Psoas muscle (tissue), 7 donors: ENCODE measurements at regions not wholly inside any gene's neighbourhood (a gene's known extent, or its start where the extent isn't known, plus 50 kb on each side); places are given as distances from the start of the nearest gene placed in this dataset.
"Not testable (repeated sequence)": the region's sequence is repeated elsewhere in the genome, so short reads cannot be mapped to it uniquely, and the experiment has no call there.

Experiments
- ATAC-seq, 4 donors: fragments of 200-7000 bp; cut with Tn5 transposase; one replicate each; pipeline ENCODE4 v1.9.1; 2020; ENCODE audit warnings: moderate library complexity in 3 of 4, mild to moderate bottlenecking in 2 of 4
- DNase-seq, 2 donors: peaks; one replicate each; pipeline ENCODE4 v3.0.0-alpha.2; 2020
- H3K27ac ChIP-seq: fragments of 200-600 bp; one replicate; pipeline ENCODE4 v1.8.0; 2022
- H3K27me3 ChIP-seq, 3 donors: fragments of 200-600 bp in 1 of 3; one replicate each; pipeline versions ENCODE4 v1.6.1 to v1.8.0; 2013 to 2022; ENCODE audit warnings: low read length in 2 of 3, mild to moderate bottlenecking in 2 of 3, moderate library complexity in 1 of 3; ENCODE audit not compliant: insufficient read depth in 3 of 3
- H3K36me3 ChIP-seq, 2 donors: fragments of 200-600 bp in 1 of 2; one replicate each; pipeline versions ENCODE4 v1.6.1 to v1.8.0; 2013 to 2022; ENCODE audit warnings: low read depth in 1 of 2, mild to moderate bottlenecking in 1 of 2, moderate library complexity in 1 of 2; ENCODE audit not compliant: insufficient read depth in 1 of 2
- H3K4me1 ChIP-seq: fragments of 200-600 bp; one replicate; pipeline ENCODE4 v1.8.0; 2022
- H3K4me3 ChIP-seq: fragments of 200-600 bp; one replicate; pipeline ENCODE4 v1.8.0; 2022; ENCODE audit warnings: mild to moderate bottlenecking
- H3K9me3 ChIP-seq: fragments of 200-600 bp; one replicate; pipeline ENCODE4 v1.8.0; 2022
- WGBS, 3 donors: extraction: QIAGEN DNeasy Blood & Tissue Kit; methylation state at CpG; one replicate each; pipeline versions ENCODE4 v1.1.6 to v1.1.7; 2013; 5-methylcytosine and 5-hydroxymethylcytosine counted together
- intact Hi-C, 2 donors: fragments of 100-400 bp; cut with DNase I; formaldehyde crosslinking; loops; one replicate each; pipeline versions ENCODE4 v1.11.0 to v1.14.2; 2022
- TF ChIP-seq, protein P1 (sequence below): fragments of 200-600 bp; IDR thresholded peaks from one replicate; pipeline ENCODE4 v1.8.0; 2022; ENCODE audit warnings: antibody characterized with exemption
- donor health status: healthy with polysubstance abuse.
- donor health status: DM: no; HTN: no; CAD: no; lungs with moderate emphysema.
- donor health status: Bipolar disorder and iron deficiency.
- donor health status: healthy.
- donor health status: DM: yes; HTN: yes; CAD: no.
- donor health status: DM: no; HTN: no; CAD: no.
- donor health status: DM: yes; HTN: yes; CAD: no.

DNA sequence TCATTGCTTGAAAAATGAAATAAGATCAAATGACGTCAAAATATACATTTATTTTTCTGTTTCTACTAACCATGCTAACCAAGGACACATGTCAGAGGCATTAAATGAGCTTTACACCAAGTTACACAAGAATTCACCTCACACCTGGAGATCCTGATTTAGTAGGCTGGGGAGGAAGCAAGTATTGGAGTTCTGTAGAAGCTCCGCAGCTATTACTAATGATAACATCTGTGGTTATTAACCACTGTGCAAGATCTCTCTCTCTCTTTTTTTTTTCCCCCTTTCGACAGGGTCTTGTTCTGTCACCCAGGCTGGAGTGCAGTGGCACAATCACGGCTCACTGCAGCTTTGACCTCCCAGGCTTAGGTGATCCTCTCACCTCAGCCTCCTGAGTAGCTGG is 104.0 kb downstream of the ZNF22 start:
- DNase-seq (no peak), ATAC-seq (no peak)
- 65 to 69% (median 65%) methylated on average over 4 of the region's 4 CpGs for WGBS, 3 donors
- intact Hi-C loops, result no loop called here
- no peak overlapping the region for H3K27ac ChIP-seq
- H3K4me1 ChIP-seq, result no peaks in the 10 kb centered on the region
- TF ChIP-seq, protein P1, sequence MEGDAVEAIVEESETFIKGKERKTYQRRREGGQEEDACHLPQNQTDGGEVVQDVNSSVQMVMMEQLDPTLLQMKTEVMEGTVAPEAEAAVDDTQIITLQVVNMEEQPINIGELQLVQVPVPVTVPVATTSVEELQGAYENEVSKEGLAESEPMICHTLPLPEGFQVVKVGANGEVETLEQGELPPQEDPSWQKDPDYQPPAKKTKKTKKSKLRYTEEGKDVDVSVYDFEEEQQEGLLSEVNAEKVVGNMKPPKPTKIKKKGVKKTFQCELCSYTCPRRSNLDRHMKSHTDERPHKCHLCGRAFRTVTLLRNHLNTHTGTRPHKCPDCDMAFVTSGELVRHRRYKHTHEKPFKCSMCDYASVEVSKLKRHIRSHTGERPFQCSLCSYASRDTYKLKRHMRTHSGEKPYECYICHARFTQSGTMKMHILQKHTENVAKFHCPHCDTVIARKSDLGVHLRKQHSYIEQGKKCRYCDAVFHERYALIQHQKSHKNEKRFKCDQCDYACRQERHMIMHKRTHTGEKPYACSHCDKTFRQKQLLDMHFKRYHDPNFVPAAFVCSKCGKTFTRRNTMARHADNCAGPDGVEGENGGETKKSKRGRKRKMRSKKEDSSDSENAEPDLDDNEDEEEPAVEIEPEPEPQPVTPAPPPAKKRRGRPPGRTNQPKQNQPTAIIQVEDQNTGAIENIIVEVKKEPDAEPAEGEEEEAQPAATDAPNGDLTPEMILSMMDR, result no peak
- H3K4me3 ChIP-seq, result no peak overlapping the region
- H3K9me3 ChIP-seq, result no peaks in the 10 kb centered on the region
- no peaks in the 10 kb centered on the region for H3K36me3 ChIP-seq
- peaks cover 0 to 14% (median 2%) of the 10 kb centered on the region in 3 donors for H3K27me3 ChIP-seq

DNA sequence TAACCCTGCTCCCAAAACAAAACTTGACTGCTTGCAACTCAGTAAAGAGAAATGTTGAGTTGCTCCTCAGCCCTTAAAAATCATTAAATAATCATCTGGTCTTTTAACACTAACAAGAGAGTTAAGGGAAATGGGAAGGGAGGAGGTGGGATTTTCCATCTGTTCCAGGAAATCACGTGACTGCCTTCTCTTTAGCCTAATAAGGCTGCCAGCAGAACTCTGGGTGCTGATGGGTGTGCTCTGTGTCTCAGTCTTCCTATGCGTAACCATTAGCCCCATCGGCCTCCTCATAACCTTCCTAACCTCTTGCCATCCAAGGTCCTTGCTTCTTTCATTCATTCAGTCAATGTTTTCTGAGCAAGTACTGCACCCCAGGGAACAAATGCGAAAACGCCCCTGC is 104.6 kb downstream of the ZNF22 start:
- H3K27me3 ChIP-seq, result peaks cover 0 to 12% (median 2%) of the 10 kb centered on the region in 3 donors
- DNase-seq, ATAC-seq, H3K9me3 ChIP-seq, H3K36me3 ChIP-seq, H3K27ac ChIP-seq, H3K4me1 ChIP-seq, H3K4me3 ChIP-seq, intact Hi-C loops: not testable (repeated sequence)
- 37 to 65% (median 62%) methylated on average over 5 of the region's 5 CpGs for WGBS, 3 donors

DNA sequence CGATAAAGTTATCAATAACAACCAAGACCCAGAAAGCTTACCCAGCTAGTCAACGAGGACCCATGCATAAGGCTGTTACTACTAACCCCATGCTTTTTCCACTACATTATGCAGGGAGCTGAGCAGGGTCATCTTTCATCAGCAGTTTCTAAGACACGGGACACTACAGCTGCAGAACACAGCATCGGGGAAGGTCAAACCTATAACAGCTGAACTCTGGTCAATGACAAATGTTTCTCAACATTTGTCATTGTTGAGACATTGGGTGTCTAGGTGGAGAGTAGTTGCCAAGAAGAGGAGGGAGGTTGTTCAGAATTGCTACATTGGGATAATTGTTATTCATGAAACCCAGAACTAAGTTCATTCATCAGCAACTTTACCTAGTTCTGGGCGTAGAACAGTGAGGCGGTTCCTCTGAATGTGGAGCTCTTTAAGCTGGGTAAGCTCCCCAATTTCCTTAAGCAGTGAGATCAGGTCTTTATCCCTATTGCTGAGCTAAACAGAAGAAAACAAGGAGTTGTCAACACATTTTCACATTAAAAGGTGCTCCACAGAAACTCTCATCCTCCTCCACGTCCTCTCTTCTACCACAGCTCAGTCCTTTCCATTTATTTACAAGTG is 105.6 kb downstream of the ZNF22 start:
- WGBS, 3 donors, result 51 to 58% (median 53%) methylated on average over 6 to 7 of the region's 7 CpGs
- peaks cover 0 to 8% (median 2%) of the 10 kb centered on the region in 3 donors for H3K27me3 ChIP-seq
- TF ChIP-seq, protein P1, result no peak
- DNase-seq (no peak), ATAC-seq (no peak)
- H3K9me3 ChIP-seq, result no peaks in the 10 kb centered on the region
- H3K27ac ChIP-seq, result no peak overlapping the region
- H3K4me3 ChIP-seq, result no peak overlapping the region
- intact Hi-C loops, result no loop called here
- H3K36me3 ChIP-seq, result no peaks in the 10 kb centered on the region
- no peaks in the 10 kb centered on the region for H3K4me1 ChIP-seq

DNA sequence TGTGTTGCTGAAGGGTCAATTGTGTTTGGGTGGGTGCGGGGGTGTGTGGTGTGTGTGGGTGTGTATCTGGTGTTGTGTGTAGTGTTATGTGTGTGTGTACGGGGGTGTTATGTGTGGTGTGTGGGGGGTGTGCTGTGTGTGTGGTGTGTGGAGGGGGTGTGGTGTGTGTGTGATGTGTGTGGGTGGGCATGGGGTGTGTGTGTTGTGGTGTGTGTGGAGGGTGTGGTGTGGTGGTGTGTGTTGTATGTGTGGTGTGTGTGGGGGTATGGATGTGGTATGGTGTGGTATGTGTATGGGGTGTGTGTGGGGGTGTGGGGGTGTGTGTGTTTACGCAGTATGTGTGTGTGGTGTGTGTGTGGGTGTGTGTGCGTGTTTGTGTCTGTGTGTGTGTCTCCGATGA is 110.8 kb downstream of the ZNF22 start:
- H3K27me3 ChIP-seq, result no peaks in the 10 kb centered on the region
- TF ChIP-seq, protein P1, result no peak
- intact Hi-C loops, result no loop called here
- H3K4me3 ChIP-seq, result no peak overlapping the region
- ATAC-seq (no peak), DNase-seq (no peak)
- H3K27ac ChIP-seq, result no peak overlapping the region
- no peaks in the 10 kb centered on the region for H3K36me3 ChIP-seq
- H3K4me1 ChIP-seq, result no peaks in the 10 kb centered on the region
- WGBS, 3 donors, result 92 to 100% (median 94%) methylated on average over 5 of the region's 5 CpGs
- no peaks in the 10 kb centered on the region for H3K9me3 ChIP-seq

DNA sequence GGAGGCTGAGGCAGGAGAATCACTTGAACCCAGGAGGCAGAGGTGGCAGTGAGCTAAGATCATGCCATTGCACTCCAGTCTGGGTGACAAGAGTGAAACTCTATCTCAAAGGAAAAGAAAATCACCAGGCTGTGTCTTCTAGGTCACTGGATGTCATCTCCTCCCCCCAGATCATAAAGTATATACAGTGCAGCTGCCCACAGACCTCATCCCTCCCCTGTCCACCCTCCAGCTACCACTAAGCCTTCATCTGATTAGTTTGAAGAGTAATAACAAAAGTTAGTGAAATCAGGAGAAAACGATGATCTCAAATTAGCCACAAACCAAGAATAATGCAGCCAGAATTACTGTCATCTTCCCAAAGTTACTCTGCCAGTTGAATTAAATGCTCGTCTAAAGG is 117.2 kb downstream of the ZNF22 start:
- ATAC-seq, H3K4me1 ChIP-seq, H3K27ac ChIP-seq, DNase-seq, H3K4me3 ChIP-seq, H3K36me3 ChIP-seq, H3K27me3 ChIP-seq, H3K9me3 ChIP-seq, intact Hi-C loops: not testable (repeated sequence)
- WGBS, 3 donors, result 70 to 83% (median 72%) methylated on average over 2 of the region's 2 CpGs

DNA sequence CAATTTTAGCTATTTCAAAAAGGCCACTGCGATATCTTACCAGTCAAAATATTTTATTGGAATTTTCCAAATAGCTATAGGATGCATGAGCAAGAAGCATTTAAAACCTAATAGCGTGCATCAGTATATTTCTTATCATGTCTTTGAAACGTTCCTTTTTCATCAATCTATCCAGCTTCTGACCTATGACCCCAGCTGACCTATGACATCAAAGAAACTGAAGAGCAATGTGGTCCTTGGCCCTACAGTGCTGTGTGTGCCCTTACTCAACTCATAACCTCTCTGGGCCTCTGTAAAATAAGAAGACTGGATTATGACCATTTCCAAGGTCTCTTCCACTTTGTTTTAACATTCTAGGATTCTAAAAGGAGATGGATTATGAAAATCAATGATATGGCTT is 118.2 kb downstream of the ZNF22 start:
- H3K4me3 ChIP-seq, result no peak overlapping the region
- H3K27me3 ChIP-seq, result peaks cover 0 to 2% (median 0%) of the 10 kb centered on the region in 3 donors
- 49 to 65% (median 64%) methylated on average over 3 of the region's 3 CpGs for WGBS, 3 donors
- ATAC-seq (no peak), DNase-seq (no peak)
- intact Hi-C loops, result no loop called here
- H3K36me3 ChIP-seq, result no peaks in the 10 kb centered on the region
- no peaks in the 10 kb centered on the region for H3K4me1 ChIP-seq
- TF ChIP-seq, protein P1, result no peak
- no peak overlapping the region for H3K27ac ChIP-seq
- no peaks in the 10 kb centered on the region for H3K9me3 ChIP-seq

DNA sequence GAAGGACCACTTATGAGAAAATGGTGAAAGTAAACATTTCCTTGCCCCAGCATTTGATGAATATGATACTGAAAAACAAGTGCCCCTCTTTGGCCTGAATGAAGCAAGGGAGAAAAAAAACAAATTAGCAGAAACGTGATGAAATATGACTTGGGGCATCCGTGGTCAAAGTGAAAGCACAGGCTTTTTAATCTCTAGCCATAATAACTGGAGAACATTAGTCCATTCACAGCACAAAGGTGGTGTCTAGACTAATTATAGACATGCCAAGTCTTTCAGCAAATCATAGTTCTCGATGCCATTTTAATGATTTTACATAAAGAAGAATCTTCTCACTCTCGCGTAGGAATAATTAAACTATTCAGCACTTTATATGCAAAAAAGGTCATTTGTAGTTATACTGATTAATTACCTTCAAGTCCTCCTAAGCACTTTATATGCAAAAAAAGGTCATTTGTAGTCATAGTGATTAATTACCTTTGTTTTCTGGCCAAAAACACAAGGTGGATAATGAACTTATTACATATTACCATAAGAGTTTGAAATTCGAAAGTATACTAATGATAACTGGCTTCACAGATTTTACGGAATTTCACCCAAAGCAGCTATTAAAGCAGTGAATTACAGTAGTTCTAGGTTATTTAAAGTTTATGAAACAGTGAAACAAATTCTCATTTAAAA is 121.6 kb downstream of the ZNF22 start:
- H3K9me3 ChIP-seq, H3K4me1 ChIP-seq, intact Hi-C loops, DNase-seq, H3K36me3 ChIP-seq, H3K4me3 ChIP-seq, H3K27me3 ChIP-seq, ATAC-seq, H3K27ac ChIP-seq: not testable (repeated sequence)
- 89 to 92% (median 91%) methylated on average over 5 of the region's 7 CpGs for WGBS, 3 donors
